DOHH2 (cell line): ENCODE measurements at regions not wholly inside any gene's neighbourhood (a gene's known extent, or its start where the extent isn't known, plus 50 kb on each side); places are given as distances from the start of the nearest gene placed in this dataset.

Experiments used
- H3F3A ChIP-seq: fragments of 200-600 bp; sonication (generic), shearing (Covaris generic); 2 replicates; pipeline ENCODE4 v1.6.0; 2016; ENCODE audit warnings: antibody characterized with exemption, mild to moderate bottlenecking; ENCODE audit not compliant: control insufficient read depth, insufficient read depth
- H3K27ac ChIP-seq: fragments of 200-600 bp; sonication (generic); 2 replicates; pipeline ENCODE4 v1.5.1; 2014; ENCODE audit warnings: low read depth, mild to moderate bottlenecking, low read length, moderate library complexity
- H3K27me3 ChIP-seq: fragments of 200-600 bp; sonication (generic); 2 replicates; pipeline ENCODE4 v1.6.1; 2014; ENCODE audit warnings: mild to moderate bottlenecking, low read length, mixed read lengths; ENCODE audit not compliant: control insufficient read depth
- H3K36me3 ChIP-seq: fragments of 200-600 bp; sonication (generic); 2 replicates; pipeline ENCODE4 v1.6.1; 2014; ENCODE audit warnings: mild to moderate bottlenecking, low read length, moderate library complexity, mixed read lengths; ENCODE audit not compliant: control insufficient read depth
- H3K4me1 ChIP-seq: fragments of 200-600 bp; sonication (generic); 2 replicates; pipeline ENCODE4 v1.6.1; 2014; ENCODE audit warnings: mild to moderate bottlenecking, low read length, mixed read lengths; ENCODE audit not compliant: control insufficient read depth
- H3K4me2 ChIP-seq: fragments of 200-600 bp; sonication (generic); 2 replicates; pipeline ENCODE4 v1.6.0; 2014; ENCODE audit warnings: mild to moderate bottlenecking, low read length, moderate library complexity
- H3K4me3 ChIP-seq: fragments of 200-600 bp; sonication (generic); 2 replicates; pipeline ENCODE4 v1.5.1; 2014; ENCODE audit warnings: mild to moderate bottlenecking, low read length, mixed read lengths
- H3K79me2 ChIP-seq: fragments of 200-600 bp; sonication (generic); 2 replicates; pipeline ENCODE4 v1.6.1; 2014; ENCODE audit warnings: mild to moderate bottlenecking, low read length, mixed read lengths; ENCODE audit not compliant: control insufficient read depth
- H3K9me2 ChIP-seq: fragments of 200-600 bp; sonication (generic); replicated peaks from 2 replicates; pipeline ENCODE4 v1.6.1; 2014; ENCODE audit warnings: mild to moderate bottlenecking, low read length, mixed read lengths; ENCODE audit not compliant: control insufficient read depth
- H3K9me3 ChIP-seq: fragments of 200-600 bp; sonication (generic); 2 replicates; pipeline ENCODE4 v1.6.1; 2014; ENCODE audit warnings: antibody characterized with exemption, low read length, mixed read lengths; ENCODE audit not compliant: control insufficient read depth, insufficient read depth
- H4K20me1 ChIP-seq: fragments of 200-600 bp; sonication (generic); 2 replicates; pipeline ENCODE4 v1.6.0; 2014; ENCODE audit warnings: low read depth, mild to moderate bottlenecking, antibody characterized with exemption, low read length, moderate library complexity; ENCODE audit not compliant: control insufficient read depth, insufficient read depth
- CTCF ChIP-seq: fragments of 200-600 bp; sonication (generic); IDR thresholded peaks from one replicate; pipeline ENCODE4 v1.5.1; 2014; ENCODE audit warnings: antibody characterized with exemption, mild to moderate bottlenecking, low read depth, low read length; ENCODE audit not compliant: poor library complexity, severe bottlenecking
- EZH2phosphoT487 ChIP-seq: fragments of 200-600 bp; sonication (generic); IDR thresholded peaks from 2 replicates; pipeline ENCODE4 v1.6.1; 2017; ENCODE audit warnings: borderline replicate concordance, mild to moderate bottlenecking, antibody characterized with exemption, low read length, moderate library complexity, mixed read lengths

GRCh38 chr4:85372966-85373365 is 102.0 kb upstream of the ARHGAP24 start:
- peaks cover 7% of the 10 kb centered on the region for H3K4me1 ChIP-seq
- H3K36me3 ChIP-seq = no peaks in the 10 kb centered on the region
- H3K27me3 ChIP-seq = no peaks in the 10 kb centered on the region; the same call in 1 of the 2 replicates
- no peaks in the 10 kb centered on the region for H3K79me2 ChIP-seq
- H3K4me2 ChIP-seq = no peak overlapping the region
- H3K9me2 ChIP-seq = no peaks in the 10 kb centered on the region; the same call in 1 of the 2 replicates
- no peaks in the 10 kb centered on the region for H4K20me1 ChIP-seq
- H3K4me3 ChIP-seq = no peak overlapping the region
- no peak for TF ChIP-seq EZH2phosphoT487
- no peak for TF ChIP-seq CTCF
- H3F3A ChIP-seq = no peaks in the 10 kb centered on the region
- no peak overlapping the region for H3K27ac ChIP-seq
- H3K9me3 ChIP-seq = no peaks in the 10 kb centered on the region

GRCh38 chr4:85376285-85376684 is 98.7 kb upstream of the ARHGAP24 start:
- no peak overlapping the region for H3K4me2 ChIP-seq
- H3K9me3 ChIP-seq = no peaks in the 10 kb centered on the region
- no peaks in the 10 kb centered on the region; the same call in 1 of the 2 replicates for H3K27me3 ChIP-seq
- TF ChIP-seq CTCF (no peak), EZH2phosphoT487 (no peak)
- no peaks in the 10 kb centered on the region for H3K79me2 ChIP-seq
- H3K27ac ChIP-seq = no peak overlapping the region
- H3K9me2 ChIP-seq = no peaks in the 10 kb centered on the region; the same call in 1 of the 2 replicates
- no peak overlapping the region for H3K4me3 ChIP-seq
- no peaks in the 10 kb centered on the region for H3F3A ChIP-seq
- H4K20me1 ChIP-seq = no peaks in the 10 kb centered on the region
- no peaks in the 10 kb centered on the region for H3K36me3 ChIP-seq
- no peaks in the 10 kb centered on the region for H3K4me1 ChIP-seq

GRCh38 chr4:85381968-85382367 is 93.0 kb upstream of the ARHGAP24 start:
- H3K9me3 ChIP-seq = no peaks in the 10 kb centered on the region
- H3K36me3 ChIP-seq = no peaks in the 10 kb centered on the region
- H3K4me3 ChIP-seq = no peak overlapping the region
- no peaks in the 10 kb centered on the region for H3K79me2 ChIP-seq
- no peaks in the 10 kb centered on the region for H4K20me1 ChIP-seq
- no peak overlapping the region for H3K4me2 ChIP-seq
- no peaks in the 10 kb centered on the region for H3K27me3 ChIP-seq
- H3F3A ChIP-seq = no peaks in the 10 kb centered on the region
- no peak overlapping the region for H3K27ac ChIP-seq
- no peaks in the 10 kb centered on the region for H3K9me2 ChIP-seq
- TF ChIP-seq CTCF (no peak), EZH2phosphoT487 (no peak)
- no peaks in the 10 kb centered on the region for H3K4me1 ChIP-seq
